ENCODE measurements at regions not wholly inside any gene's neighbourhood (a gene's known extent, or its start where the extent isn't known, plus 50 kb on each side); places are given as distances from the start of the nearest gene placed in this dataset.

- DNase-seq, result no peak
These were observed 56.8 kb downstream of the IZUMO3 start for GRCh38 chr9:24488896-24489295.

DNA sequence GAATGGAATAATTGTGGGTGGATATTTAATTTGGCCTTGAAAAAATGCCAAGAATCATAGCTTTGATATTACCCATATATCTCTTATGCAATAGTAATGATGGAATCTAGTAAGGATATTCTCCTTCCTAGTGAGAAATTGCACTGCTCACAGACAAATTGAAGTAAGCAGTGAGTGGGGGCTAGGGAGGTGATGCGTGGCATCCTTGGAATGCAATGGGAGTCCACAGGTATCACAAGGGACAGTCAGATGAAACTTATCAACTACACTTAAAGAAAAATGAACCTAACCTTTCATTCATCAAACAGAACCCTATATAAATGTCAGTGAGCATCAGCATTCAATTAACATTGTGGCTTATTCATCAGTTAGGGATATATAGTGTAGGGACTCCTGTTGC is 57.8 kb downstream of the IZUMO3 start:
- DNase-seq, result no peak

GRCh38 chr9:24487250-24487861 is 58.3 kb downstream of the IZUMO3 start:
- no peak for DNase-seq

DNA sequence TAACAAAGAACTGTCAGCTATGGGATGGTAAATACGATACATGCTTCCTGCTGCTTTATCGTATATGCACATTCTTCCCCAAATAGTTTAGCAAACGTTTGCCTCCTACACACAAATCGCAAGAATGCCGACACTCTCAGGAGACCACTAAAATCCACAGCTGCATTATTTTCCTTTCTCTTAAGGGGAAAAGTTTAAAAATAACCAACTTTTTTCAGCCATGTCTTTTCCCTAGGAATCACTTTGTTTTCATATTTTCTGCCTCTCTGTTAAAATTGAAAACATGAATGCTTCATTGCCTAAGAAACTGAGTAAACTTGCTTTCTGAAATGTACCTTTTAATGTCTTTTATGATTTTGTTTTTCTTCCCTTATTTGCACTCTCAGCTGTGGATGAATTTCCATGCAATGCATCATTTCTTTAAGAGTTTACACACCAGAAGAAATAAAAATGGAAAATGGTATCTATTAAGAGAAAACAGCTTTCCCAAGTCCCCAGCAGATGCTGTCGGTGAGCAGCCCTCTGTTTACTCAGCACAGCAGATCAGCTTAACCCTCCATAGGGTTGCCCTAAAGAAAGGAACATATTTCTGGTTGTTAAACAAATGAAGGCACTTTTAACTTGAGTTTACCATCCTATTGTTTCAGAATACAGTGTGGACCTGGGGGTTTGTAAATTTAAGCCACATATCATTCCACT is 66.2 kb downstream of the IZUMO3 start:
- DNase-seq, result no peak

- no peak for DNase-seq
These were observed 81.3 kb downstream of the IZUMO3 start for GRCh38 chr9:24464319-24464951.

DNA sequence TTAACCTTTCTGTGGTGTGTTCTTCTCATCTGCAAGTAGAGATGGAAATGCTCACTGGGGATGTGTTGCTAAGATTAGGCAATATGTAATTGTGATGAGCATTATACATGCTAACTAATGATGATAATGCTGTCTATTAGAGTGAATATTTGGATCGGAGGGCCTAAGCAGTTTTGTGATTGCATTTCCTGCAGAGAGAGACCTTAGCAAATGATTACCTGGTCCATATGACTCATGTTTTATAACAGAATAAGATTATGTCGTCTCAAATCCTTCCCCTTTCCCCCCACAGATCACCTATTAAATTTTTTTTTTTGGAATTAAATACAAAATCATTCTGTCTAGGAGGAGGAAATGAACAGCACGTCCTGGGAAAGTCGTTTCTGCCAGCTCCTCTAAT is 82.7 kb downstream of the IZUMO3 start:
- DNase-seq, result no peak

DNA sequence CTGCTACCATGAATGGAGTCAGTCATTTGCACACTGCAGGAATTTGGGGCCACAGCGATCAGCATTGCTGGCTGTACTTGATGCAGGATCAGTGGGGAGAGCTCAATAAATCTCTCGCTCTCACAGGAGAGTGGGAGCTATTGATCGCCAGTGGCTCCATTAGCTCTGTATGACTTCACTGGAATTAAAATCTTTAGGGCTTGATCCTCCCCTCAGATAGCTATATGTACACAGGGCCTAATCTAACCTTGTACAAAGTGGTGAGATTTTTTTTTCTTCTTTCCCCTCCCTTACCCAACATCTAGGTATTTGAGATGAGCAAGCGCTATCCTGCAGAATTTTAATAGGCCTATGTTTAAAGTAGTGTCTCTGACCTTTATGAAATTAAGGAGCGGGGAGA is 84.9 kb downstream of the IZUMO3 start:
- no peak for DNase-seq

- no peak for DNase-seq
These were observed 85.7 kb downstream of the IZUMO3 start for GRCh38 chr9:24459953-24460352.

DNA sequence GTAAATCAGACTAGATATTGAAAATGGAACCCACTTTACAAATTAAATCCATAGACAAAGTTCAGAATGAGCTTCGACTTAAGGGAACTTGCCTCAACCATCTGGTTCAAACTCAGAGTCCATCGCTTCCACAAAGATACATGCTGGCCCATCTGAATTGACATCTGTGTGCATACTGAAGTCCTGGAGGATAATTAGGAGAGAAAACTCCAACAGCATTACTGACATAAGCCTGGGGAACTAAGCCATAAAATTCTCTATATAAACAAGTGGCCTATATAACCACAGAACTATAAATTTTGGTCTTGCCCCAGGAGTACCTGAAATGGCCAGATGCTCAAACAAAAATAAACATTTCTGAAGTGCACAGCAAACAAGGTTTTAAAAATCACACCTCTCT is 94.4 kb downstream of the IZUMO3 start:
- no peak for DNase-seq

DNA sequence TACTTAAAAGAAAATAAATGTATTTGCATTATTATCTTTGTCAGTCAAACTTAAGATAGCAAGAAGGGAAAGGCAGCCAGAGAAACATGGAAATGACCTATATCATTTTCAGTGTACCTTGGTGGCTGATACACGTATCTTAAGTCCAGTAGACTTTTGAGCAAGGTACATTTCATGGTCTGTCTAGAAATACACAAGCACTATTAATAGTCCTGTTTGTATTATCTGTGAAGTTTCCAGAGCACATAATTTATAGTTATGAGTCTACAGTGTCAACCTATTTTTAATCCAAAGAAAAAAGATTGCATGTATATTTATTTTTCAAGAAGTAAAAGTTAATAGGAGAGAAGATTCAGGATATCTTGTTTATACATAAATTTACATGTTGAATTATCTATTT is 95.7 kb downstream of the IZUMO3 start:
- DNase-seq, result no peak

DNA sequence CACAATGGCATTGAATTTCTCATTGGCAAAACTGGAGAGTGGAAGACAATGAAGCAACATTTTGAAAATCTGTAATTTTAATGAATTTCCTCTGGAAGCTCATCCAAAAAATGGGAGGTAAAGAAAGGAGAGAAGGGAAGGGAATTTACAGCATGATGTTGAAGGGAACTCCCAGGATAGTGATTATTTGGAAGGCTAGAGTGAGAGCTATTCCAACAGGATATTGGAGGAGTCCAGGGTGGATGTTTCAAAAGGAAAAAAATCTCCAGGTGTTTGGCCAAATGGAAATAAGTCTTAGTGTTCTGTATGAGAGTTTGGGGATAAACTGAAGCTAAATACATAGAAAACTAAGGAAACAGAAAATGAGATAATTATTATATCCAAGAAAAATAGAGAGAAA is 106.2 kb downstream of the IZUMO3 start:
- DNase-seq, result no peak

- DNase-seq, result no peak
These were observed 106.8 kb downstream of the IZUMO3 start for GRCh38 chr9:24438876-24439275.

GRCh38 chr9:24436761-24437160 is 108.9 kb downstream of the IZUMO3 start:
- DNase-seq, result no peak

DNA sequence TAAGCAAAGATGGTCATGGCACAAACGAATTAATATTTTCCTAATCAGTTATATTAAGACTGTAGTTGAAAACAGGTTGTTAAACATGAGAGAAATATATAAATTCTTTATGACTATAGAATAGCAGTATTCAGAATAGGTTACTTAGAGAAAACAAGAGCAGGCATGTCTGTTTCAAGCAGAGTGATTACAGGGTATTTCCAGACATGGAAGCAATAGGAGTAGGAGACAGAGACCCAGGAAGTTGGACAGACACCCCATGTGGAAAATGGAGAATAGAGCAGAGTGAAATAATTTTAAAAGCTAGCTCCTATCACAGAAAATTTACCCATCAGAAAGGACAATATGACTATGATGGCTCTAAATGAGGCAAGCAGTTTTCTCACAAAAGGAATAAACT is 111.5 kb downstream of the IZUMO3 start:
- no peak for DNase-seq

DNA sequence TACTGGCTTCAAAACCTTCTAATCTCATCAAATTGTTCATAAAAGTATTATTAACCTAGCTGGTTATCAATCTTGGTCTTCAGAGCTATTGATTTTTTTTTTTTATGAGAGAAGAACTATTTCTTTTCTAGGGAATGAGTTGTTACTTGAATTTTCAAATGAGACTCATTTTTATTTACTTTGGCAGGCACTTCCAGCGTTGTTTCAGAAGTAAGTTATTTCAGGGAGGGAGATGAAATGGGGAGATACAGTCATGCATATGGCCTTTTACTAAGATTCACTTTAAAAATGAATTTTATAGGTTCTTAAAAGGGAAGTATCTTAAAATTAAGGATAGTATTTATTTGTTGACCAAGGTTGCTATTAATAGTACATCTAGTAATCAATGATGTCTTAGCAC is 129.6 kb downstream of the IZUMO3 start:
- no peak for DNase-seq

DNA sequence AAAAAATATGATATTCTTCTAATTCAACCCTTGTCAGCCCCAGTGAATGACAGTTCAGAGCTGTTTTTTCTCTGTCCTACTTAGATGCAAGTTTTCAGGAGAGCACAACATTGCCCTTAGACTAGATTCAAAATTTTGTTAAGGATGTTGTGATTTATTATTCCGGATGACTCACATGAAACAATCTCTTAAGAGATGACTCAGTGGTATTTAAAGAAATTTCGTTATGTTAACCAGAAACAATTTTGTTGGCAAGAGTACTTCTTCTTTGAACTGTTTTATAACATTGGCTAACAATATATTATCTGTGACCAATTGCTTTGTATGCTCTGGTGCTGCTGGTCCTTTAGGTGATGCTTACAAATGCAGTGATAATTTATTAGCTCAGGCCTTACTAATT is 132.0 kb downstream of the IZUMO3 start:
- DNase-seq, result no peak

DNA sequence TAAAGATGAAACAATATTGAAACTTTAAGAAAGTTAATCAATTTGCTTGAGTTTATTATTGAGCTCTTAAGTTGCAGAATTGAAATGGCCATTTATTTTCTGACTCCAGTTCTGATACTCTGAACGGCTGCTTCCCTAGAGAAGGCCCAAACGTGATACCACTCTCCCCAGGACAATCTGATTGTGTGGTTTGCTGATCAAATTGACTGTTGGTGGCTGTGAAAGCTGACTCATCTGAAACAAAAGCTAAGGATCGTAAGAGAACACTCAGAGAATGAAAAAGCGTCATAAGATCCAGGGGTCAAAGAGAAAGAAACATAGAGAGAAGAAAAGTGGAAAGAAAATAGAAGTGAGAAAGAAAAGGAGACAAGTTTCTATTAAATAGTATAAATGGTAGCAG is 147.2 kb downstream of the IZUMO3 start:
- no peak for DNase-seq

DNA sequence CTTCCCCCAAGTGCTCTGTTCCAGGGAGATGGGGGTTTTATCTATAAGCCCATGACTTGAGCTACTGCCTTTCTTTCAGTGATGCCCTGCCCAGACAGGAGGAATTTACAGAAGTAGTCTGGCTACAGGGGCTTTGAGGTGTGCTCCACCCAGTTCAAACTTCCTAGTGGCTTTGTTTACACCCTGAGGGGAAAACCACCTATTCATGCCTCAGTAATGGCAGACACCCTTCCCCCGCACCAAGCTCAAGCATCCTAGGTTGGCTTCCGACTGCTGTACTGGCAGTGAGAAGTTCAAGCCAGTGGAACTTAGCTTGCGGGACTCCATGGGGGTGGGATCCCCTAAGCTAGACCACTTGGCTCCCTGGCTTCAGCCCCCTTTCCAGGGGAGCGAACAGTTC is 154.6 kb downstream of the IZUMO3 start:
- DNase-seq, result no peak

DNA sequence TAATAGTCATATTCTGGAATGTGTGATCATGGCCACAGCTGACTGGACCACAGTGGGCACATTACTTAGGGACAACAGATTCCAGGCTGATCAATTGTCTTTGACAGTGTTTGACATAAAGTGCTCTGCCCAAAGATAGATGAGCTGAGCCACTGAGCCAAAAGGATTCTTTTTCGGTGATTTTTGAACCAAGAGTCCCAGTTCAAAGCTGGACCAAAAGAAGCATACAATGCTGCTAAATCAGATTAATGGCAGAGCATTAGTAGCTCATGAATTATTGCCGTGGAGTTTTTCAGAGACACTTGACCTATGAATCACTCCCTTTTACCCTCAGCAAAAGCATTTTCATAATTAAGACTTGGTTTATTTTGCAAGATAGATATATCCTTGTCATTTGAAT is 160.6 kb downstream of the IZUMO3 start:
- no peak for DNase-seq

- no peak for DNase-seq
These were observed 163.1 kb downstream of the IZUMO3 start for GRCh38 chr9:24382566-24382965.

DNA sequence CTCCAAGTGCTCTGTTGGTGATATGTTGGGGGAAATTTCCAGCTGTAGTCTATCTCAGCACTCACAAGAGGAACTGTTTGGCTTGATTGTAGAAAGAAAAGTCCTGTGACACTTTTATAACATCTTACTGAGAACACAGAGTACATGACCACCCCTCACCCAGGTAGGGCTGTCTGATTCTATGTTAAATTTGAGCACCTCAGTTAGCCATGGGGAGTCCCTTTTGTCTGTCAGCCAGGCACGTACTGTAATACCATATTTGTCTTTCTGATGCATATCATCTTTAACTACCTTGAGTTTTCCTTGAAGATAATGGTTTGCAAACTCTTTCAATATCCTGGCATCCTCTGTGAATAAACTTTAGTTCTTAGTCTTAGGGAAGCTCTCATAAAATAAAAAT is 164.5 kb downstream of the IZUMO3 start:
- no peak for DNase-seq

- DNase-seq, result no peak
These were observed 186.7 kb downstream of the IZUMO3 start for GRCh38 chr9:24359046-24359445.

DNA sequence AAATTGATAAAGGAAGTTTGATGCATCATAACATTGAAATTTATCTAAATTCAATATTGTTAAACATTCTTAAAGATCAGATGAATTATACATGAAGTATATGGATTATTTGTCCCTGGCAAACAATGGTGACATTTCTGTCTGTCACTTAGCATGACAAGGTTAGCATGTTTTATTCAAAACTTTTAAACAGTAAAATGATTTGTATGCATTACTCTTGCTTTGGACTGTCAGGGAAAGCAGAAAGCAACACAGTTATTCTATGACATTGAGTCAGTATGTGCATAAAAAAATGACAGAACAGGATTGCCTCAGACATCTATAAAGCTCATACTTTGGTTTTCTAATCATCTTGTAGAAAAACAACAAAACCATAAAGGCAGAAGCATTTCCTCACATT is 193.7 kb downstream of the IZUMO3 start:
- DNase-seq, result no peak

All from amygdala (tissue), 56 donors.